CD4-positive, alpha-beta T cell treated with Interferon alpha-2 for 1 hour (primary cell): ENCODE measurements at regions not wholly inside any gene's neighbourhood (a gene's known extent, or its start where the extent isn't known, plus 50 kb on each side); places are given as distances from the start of the nearest gene placed in this dataset.

ENCODE experiments used
- DNase-seq, 2 donors: peaks; one replicate each; pipeline ENCODE4 v3.0.0-alpha.2; 2020 to 2022

DNA sequence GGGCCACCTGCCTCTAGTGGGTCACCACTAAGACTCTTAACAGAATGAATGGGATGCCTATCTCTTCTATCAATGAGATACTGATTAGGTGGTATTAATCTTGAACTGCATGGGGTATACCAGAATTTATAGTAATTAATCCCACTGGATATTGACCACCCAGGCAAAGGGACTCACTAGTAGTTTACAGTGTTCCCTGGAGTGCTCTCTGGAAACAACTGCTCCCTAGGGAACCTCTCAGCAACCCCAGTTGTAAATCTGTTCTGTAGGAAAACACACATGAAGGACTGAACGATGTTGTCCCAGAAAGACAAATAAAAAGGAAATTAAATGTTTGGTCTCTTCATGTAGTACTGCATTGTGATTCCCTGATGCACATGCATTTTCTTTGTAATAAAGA is 430.5 kb downstream of the HLX start:
- no peak for DNase-seq

DNA sequence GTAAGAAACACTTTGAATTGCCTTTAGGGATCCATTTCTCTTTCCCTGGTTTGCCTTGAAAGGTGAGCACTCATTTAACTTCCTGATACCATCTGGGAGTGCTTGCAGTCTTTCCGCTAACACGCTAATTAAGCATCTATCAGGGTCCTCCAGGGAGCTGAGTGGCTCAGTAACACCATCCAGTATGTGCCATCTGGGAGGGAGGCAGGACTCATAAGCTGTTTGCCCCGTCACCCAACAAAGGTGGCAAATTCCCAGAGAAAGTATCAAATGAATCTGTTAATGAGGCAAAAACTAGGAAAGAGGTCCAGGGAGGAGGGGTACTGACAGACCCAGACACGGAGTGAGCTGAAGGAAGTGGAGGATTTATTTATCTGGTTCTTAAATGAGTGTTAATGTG is 430.9 kb downstream of the HLX start:
- no peak for DNase-seq

GRCh38 chr1:221315330-221315729 is 426.6 kb downstream of the DUSP10 start:
- DNase-seq, result no peak

DNA sequence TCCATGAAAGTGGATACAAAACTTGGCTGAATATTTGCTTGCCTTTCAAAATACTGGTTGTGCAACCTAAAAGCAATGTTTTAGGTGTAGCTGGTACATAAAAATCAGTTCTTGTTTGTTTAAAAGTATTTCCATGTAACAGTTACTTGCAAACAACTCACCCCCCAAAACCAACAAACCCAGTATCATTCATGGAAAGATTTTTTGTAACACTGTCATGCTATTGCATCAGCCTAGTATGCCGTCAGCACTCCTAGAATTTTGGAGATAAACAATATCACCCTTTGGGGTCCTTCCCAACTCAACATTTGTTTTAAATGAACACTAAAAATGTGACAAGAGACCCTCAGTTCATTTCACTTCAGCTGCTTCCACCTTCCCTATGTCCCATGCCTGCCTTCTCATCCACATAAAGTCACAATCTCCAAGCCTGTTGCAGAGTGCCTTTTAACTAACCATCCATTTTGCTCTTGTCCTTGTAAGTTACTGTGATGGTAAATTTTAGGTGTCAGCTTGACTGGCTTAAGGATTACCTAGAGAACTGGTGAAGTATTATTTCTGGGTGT is 425.3 kb downstream of the DUSP10 start:
- no peak for DNase-seq

DNA sequence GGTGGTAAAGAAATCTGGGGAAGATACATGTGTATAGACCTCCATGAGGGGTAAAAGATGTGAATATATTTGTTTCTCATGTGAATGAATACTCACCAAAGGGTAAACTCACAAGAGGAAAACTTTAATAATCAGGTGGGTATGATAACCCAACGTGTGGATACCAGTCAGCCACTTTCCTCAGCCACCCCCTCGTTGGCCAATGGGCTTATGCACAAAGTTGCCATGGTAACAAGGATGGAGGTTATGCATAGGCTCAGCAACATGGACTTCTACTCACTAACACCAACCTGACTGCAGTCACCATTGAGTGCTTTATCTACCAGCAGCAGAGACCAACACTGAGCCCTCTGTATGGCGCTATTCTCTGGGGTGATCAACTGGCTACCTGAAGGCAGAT is 424.4 kb downstream of the DUSP10 start:
- no peak for DNase-seq

DNA sequence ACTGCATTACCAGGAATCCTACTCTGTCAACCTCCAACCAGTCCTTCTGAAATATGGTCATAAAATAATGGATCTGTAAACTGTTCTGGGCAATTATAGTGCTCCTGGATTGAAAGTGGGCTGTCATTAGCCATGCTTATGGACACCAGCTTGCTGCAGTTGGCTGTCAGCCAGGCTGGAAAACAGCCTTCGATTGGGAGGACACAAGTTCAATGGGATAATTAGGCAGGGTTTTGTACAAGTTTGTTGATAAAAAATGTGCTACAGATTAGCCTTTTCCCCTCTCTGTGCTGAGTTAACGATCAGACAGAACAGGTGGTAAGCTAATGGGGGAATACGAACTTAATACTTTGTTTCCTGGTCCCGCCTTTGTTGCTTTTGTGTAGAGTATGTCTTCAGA is 413.9 kb downstream of the DUSP10 start:
- DNase-seq, result no peak

DNA sequence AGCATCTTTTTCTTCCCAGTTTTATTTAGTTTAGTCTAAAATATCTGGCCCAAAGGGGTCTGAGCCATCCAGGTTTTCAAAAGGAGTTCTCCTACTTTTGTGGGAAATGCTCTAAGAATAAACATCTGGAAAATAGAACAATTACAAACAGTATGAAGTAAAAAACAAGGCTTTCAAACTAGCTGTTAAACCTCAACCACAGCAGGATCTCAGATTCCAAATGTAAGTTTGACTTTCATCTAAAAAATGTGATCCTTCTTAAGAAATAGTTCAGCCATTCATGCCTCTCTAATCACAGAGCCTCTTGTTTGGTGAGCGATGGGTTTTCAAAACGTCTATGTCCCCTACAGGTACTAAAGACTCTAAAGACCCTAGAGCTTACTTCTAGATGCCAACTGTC is 413.5 kb downstream of the DUSP10 start:
- DNase-seq, result no peak

DNA sequence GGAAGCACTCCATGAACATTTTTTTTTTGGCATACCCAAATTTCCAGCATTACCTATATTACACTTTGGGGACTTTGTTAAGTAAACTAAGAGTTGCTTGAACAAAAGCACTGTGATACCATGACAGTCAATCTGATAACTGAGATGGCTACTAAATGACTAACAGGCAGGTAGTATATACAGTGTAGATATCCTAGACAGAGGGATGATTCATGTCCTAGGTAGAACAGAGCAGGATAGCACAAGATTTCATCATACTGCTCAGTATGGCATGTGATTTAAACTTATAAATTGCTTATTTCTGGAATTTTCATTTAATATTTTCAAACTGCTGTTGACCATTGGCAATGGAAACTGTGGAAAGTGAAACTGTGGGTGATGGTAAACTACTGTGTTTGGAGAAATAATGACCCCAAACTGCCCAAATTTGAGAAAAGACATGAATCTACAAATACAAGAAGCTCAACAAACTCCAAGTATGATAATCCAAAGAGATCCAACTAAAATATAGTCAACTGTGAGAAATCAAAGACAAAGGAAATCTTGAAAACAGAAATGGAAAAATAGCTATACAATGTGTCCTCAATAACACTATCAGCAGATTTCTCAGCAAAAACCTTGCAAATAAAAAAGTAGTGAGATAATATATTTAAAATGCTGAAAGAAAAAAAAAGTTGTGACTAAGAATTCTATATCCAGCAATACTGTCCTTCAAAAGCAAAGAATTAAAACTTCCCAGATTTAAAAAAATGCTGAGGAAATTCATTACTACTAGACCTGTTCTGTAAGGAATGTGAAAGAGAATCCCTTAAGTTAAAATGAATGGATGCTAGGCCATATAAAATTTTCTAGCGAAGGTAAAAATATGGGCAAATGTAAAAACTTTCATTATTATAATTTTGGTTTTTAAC is 410.4 kb downstream of the DUSP10 start:
- DNase-seq, result no peak

GRCh38 chr1:221334062-221334461 is 407.8 kb downstream of the DUSP10 start:
- DNase-seq, result no peak

- DNase-seq, result no peak
These were observed 406.5 kb downstream of the DUSP10 start for GRCh38 chr1:221335161-221336101.

DNA sequence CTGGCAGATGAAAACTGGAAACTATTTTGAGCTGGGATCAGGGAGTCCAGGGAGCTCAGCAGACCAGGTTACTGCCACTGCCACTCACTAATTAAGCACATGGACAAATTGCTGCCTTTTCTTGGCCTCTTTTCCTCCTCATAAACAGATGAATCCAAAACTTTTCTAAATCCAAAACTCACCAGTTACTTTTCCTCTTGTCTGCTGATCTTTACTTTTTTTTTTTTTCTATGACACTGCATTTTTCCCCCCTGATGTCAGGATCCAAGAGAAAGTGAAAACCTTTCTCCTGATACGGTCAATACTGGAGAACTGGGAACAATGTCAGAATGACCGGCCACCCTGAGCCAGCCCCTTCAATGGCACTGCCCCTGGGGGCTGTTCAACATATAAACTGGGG is 405.8 kb downstream of the DUSP10 start:
- DNase-seq, result no peak

- DNase-seq, result no peak
These were observed 404.8 kb downstream of the DUSP10 start for GRCh38 chr1:221337106-221337505.

DNA sequence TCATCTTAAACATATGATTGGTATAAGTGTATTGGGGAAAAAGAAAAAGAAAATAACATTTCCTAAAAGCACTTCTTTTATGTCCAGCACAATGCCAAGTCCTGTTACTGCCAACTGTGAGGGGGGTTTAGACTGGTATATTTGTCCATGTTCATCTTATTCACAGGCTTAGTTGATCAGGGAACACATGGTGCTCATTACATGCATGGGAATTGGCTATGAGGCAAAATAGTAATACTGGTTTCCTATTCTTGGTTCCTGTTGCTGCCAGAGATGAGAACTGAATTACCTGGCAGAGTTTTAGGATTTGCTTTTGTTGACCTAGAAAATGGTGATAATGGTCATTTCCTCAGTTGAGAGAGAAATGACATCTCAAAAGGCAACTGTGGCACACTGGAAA is 398.8 kb downstream of the DUSP10 start:
- DNase-seq, result no peak

GRCh38 chr1:221343607-221344006 is 398.3 kb downstream of the DUSP10 start:
- no peak for DNase-seq

GRCh38 chr1:221344693-221345092 is 397.2 kb downstream of the DUSP10 start:
- no peak for DNase-seq

DNA sequence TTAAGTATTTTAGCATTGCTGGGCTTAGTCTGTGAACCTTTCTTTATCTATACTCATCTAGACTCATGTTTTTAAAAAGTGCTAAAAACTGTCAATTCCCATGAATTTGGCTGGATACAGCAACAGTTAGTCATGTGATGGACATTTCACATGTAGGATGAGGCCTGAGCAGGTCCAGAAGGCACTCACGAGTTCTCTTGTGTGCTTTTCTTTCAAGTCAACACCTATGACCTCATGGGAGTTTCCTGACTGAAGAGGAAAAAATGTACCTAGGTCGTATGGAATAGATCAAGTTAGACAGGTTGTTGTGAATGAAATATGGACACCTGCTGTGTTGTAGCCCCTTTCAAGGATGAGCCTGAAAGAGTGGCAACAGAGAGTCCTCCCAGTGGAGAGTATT is 394.2 kb downstream of the DUSP10 start:
- no peak for DNase-seq

DNA sequence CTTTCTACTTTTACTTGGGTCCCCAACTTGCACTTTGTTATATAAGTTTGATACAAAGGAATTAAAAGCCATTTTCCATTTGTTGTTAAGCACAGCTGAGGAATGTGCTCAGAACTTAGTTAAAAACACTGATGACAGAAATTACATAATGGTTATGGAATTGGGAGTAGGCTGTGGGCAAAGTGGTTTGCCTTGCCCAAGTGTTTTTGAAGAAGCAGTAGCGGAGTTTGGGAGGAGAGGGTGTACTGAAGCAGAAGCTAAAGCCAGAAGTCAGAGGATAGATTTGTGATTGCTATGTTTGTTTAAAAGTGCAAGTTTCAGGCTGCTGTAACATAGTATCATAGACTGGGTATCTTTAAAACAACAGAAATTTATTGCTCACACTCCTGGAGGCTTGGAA is 391.8 kb downstream of the DUSP10 start:
- no peak for DNase-seq

GRCh38 chr1:221356693-221357092 is 385.2 kb downstream of the DUSP10 start:
- DNase-seq, result no peak

DNA sequence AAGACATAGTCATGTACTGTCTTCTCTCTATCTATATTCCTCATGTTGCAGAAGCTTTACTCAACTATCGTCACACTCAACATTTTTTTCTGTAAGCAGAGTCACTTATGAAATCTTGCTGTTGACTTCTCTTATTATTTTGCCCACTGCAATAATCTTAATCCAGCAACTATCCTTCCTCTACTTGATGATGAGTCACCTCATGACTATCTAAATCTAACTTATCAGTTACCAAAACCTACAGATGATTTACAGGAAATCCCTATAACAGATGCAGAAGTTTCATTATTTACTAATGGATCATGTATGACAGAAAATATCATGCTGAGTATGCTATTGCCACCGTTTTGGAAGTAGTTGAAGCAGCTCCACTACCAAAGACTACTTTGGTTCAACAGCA is 378.9 kb downstream of the DUSP10 start:
- no peak for DNase-seq

GRCh38 chr1:221366495-221367110 is 375.3 kb downstream of the DUSP10 start:
- no peak for DNase-seq

- no peak for DNase-seq
These were observed 370.2 kb downstream of the DUSP10 start for GRCh38 chr1:221371705-221372104.

DNA sequence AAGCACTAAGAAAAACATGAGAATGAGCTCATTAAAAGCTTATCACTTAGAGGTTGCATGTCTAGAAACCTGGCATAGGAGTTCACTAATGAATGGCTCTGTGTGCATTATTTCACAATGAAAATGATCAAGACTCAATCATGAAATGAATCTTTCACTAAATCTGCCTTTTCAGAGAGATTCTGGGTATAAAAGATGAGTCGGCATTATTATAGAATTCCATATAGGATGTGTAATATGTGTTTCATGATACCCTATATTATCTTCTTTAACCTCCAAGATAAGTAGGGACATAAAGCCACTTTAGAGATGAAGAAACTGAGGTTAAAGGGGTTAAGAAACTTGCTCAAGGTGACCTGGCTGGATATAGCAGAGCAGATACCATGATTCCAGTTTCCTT is 368.1 kb downstream of the DUSP10 start:
- DNase-seq, result no peak

DNA sequence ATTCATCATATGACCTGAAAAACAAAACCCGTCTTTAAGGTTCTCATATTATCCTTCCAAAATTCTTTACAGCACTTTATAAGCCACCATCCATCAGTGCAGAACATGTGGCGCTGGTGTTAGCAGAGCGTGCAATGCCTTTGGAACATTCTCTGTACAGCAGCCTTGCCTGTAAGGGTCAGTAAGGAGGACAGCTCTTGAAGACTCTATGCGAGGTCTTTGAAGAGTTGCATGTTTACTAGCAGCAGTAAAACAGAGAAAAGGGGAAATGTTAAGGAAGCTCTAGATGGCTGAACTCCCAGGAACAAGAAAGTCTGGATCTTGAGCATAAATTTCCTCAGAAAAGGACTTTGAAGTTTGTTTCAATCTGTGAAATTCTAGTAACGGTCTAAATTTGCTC is 365.6 kb downstream of the DUSP10 start:
- DNase-seq, result no peak
